ENCODE measurements at regions not wholly inside any gene's neighbourhood (a gene's known extent, or its start where the extent isn't known, plus 50 kb on each side); places are given as distances from the start of the nearest gene placed in this dataset.

DNA sequence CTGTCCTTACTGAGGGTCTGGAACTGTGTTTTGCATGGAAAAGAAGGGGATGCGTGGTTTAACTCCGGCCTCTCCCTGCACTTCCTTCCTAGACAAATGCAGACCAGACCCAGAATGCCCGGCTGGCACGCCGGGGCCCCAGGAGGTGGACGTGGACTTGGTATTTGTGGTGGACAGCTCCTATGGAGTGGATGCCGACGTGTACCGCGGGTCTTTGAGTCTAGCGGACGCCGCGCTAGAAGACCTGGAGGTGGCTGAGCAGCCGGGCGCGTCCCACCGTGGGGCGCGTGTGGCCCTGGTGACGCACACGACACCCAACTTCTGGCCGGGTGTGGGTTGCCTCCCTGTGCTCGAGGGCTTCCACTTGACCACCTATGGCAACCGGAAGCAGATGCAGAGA, 81.8 kb upstream of the COL6A5 start:
- H3K9ac ChIP-seq (replicated peaks; ENCODE audit: extremely low read depth, insufficient read depth, low read length), result no peak overlapping the region
- no peak overlapping the region for H3K27ac ChIP-seq (ENCODE audit: insufficient read depth, low read depth, low read length)
- no peak overlapping the region for H2AFZ ChIP-seq (ENCODE audit: low read depth, low read length)
- H3K9me1 ChIP-seq (replicated peaks; ENCODE audit: control insufficient read depth, extremely low read depth, insufficient read depth, low read length), result no peaks in the 10 kb centered on the region
- TF ChIP-seq MYC (IDR thresholded peaks at IDR 0.05; ENCODE audit: low read depth, low read length) (no peak), FOS (IDR thresholded peaks at IDR 0.05; ENCODE audit: borderline replicate concordance, insufficient read depth, low read length) (no peak), GATA2 (IDR thresholded peaks at IDR 0.05; ENCODE audit: insufficient read depth, insufficient read length, low read depth, low read length) (no peak), EZH2 (IDR thresholded peaks at IDR 0.05; ENCODE audit: borderline replicate concordance, low read depth, low read length, severe bottlenecking) (no peak), POLR2AphosphoS5 (IDR thresholded peaks at IDR 0.05; ENCODE audit: insufficient read depth, low read depth, low read length) (no peak), JUN (IDR thresholded peaks at IDR 0.05; ENCODE audit: borderline replicate concordance, insufficient read depth, insufficient read length, low read depth) (no peak), POLR2A (IDR thresholded peaks at IDR 0.05; ENCODE audit: low read depth, low read length) (no peak)
- TF ChIP-seq, protein P1, sequence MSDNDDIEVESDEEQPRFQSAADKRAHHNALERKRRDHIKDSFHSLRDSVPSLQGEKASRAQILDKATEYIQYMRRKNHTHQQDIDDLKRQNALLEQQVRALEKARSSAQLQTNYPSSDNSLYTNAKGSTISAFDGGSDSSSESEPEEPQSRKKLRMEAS (IDR thresholded peaks at IDR 0.05; ENCODE audit: insufficient read depth, insufficient read length), result no peak
- TF ChIP-seq, protein P2, sequence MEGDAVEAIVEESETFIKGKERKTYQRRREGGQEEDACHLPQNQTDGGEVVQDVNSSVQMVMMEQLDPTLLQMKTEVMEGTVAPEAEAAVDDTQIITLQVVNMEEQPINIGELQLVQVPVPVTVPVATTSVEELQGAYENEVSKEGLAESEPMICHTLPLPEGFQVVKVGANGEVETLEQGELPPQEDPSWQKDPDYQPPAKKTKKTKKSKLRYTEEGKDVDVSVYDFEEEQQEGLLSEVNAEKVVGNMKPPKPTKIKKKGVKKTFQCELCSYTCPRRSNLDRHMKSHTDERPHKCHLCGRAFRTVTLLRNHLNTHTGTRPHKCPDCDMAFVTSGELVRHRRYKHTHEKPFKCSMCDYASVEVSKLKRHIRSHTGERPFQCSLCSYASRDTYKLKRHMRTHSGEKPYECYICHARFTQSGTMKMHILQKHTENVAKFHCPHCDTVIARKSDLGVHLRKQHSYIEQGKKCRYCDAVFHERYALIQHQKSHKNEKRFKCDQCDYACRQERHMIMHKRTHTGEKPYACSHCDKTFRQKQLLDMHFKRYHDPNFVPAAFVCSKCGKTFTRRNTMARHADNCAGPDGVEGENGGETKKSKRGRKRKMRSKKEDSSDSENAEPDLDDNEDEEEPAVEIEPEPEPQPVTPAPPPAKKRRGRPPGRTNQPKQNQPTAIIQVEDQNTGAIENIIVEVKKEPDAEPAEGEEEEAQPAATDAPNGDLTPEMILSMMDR (IDR thresholded peaks at IDR 0.05; ENCODE audit: extremely low read depth in 1 of 2, insufficient read depth in 1 of 2, low read depth in 1 of 2, low read length in 2 of 2), result no peak
- intact Hi-C loops (cut with micrococcal nuclease) (no loop called here), dilution Hi-C loops (cut with MboI; ENCODE audit: extremely low pct_ligation_motif_present, low sequenced_read_pairs) (no loop called here)
- no peak for DNase-seq (ENCODE audit: low read depth, low spot score)
- no peaks in the 10 kb centered on the region for H3K36me3 ChIP-seq (ENCODE audit: control insufficient read depth in 2 of 2, extremely low read depth in 1 of 2, insufficient read depth in 2 of 2, low read length in 2 of 2)
- H3K4me1 ChIP-seq (ENCODE audit: control insufficient read depth, extremely low read depth, insufficient read depth, low read length), result peaks cover 16% of the 10 kb centered on the region
- peaks cover 8 to 9% of the 10 kb centered on the region in 2 experiments for H3K27me3 ChIP-seq (ENCODE audit: control insufficient read depth in 2 of 2, insufficient read depth in 2 of 2, low read length in 2 of 2)
- BruUV-seq (replicated peaks), result no TSS peak
- no peaks in the 10 kb centered on the region for H3K79me2 ChIP-seq (ENCODE audit: control insufficient read depth, insufficient read depth, low read length)
- POLR2A ChIA-PET, result no interaction called here
- H3K9me3 ChIP-seq (replicated peaks; ENCODE audit: control insufficient read depth, insufficient read depth, low read length), result no peaks in the 10 kb centered on the region
- H3K4me2 ChIP-seq (ENCODE audit: insufficient read depth, low read length), result no peak overlapping the region
- H3K4me3 ChIP-seq (replicated peaks in 1 of 3; ENCODE audit: insufficient read depth in 1 of 3, low read depth in 1 of 3, low read length in 3 of 3), result no peak overlapping the region
- CTCF ChIA-PET, result interaction anchor here (1.0 to 3.5 kb wide), 3 partner anchors 9 to 737 kb away, joined by 3 to 15 read pairs (median 4); no protein-coding TSS in a partner anchor
- no peaks in the 10 kb centered on the region for H4K20me1 ChIP-seq (replicated peaks; ENCODE audit: control insufficient read depth, extremely low read depth, insufficient read depth, low read length)
- FAIRE-seq, result no peak

Measured in endothelial cell of umbilical vein (primary cell).